ENCODE measurements at regions not wholly inside any gene's neighbourhood (a gene's known extent, or its start where the extent isn't known, plus 50 kb on each side); places are given as distances from the start of the nearest gene placed in this dataset.
"Not testable (repeated sequence)": the region's sequence is repeated elsewhere in the genome, so short reads cannot be mapped to it uniquely, and the experiment has no call there.

GRCh38 chr2:236825989-236826510, 256.4 kb downstream of the ACKR3 start:
- DNase-seq (ENCODE audit: low read depth in 2 of 2), result no peak

GRCh38 chr2:236826606-236827156, 257.1 kb downstream of the ACKR3 start:
- no peak for DNase-seq (ENCODE audit: low read depth in 2 of 2)

- no peak for DNase-seq (ENCODE audit: low read depth in 2 of 2)
Observed at GRCh38 chr2:236827997-236828396, 257.7 kb upstream of the COPS8 start.

DNA sequence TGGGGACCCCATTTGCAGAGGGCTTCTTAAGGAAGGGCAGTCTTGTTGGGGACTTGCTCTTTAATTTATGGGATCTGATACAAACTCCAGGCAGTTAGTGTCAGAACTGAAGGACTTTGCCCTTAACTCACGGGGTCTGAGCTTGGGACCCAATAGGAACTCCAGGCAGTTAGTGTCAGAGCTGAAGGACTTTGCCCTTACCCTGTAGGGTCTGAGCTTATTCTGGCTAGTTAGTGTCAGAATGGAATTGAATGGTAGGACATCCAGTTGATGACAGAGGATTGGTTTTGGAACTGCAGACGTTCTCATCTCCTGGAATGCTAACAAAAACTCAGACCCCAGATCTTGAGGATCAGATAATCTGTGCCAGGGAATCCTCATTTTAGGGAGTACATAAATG, 256.9 kb upstream of the COPS8 start:
- no peak for DNase-seq (ENCODE audit: low read depth in 2 of 2)

GRCh38 chr2:236830926-236831325, 254.8 kb upstream of the COPS8 start:
- no peak for DNase-seq (ENCODE audit: low read depth in 2 of 2)

- DNase-seq (ENCODE audit: low read depth in 2 of 2), result no peak
Observed at GRCh38 chr2:236831698-236832097, 254.0 kb upstream of the COPS8 start.

DNA sequence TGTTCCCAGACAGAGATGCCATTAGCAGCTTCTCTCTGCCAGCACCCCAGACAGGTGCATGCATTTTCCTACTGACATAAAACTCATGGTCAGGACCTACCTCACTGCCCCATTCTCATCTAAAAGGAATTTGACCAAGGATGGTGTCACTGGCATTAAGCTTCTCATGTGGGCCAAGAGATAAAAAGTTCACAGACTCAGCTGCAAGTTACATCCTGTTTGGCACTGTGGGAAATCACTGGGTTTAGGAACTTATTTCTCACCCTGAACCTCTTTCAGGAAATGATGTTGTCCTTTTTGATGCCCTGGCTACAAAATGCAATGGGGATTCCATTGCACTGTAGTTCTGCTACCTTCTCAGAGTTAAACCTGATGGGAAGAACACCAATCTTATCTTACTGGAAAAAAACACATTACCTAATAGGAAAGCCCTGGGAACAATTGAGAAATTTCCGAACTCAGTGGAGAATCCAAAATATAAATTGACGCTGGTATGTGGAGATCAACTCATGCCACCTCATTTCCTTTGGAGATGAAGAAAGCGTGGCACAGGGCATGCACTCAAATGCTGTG, 252.1 kb upstream of the COPS8 start:
- DNase-seq (ENCODE audit: low read depth in 2 of 2), result no peak

- no peak for DNase-seq (ENCODE audit: low read depth in 2 of 2)
Observed at GRCh38 chr2:236834284-236834683, 251.4 kb upstream of the COPS8 start.

DNA sequence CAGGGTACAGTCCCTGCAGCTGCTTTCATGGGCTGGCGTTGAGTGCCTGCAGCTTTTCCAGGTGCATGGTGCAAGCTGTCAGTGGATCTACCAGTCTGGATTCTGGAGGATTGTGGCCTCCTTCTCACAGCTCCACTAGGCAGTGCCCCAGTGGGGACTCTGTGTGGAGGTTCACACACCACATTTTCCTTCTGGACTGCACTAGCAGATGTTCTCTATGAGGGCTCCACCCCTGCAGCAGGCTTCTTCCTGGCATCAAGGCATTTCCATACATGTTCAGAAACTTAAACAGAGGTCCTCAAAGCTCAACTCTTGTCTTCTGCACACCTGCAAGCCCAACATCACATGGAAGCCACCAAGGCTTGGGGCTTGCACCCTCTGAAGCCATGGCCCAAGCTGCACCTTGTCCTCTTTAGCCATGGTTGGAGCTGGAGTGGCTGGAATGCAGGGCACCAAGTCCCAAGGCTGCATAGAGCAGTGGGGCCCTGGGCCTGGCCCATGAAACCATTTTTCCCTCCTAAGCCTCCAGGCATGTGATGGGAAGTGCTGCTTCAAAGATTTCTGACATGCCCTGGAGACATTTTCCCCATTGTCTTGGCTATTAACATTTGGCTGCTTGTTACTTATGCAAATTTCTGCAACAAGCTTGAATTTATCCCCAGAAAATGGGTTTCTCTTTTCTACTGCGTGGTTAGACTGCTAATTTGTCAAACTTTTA, 250.2 kb upstream of the COPS8 start:
- no peak for DNase-seq (ENCODE audit: low read depth in 2 of 2)

- not testable (repeated sequence) for DNase-seq (ENCODE audit: low read depth in 2 of 2)
Observed at GRCh38 chr2:236836028-236836427, 249.7 kb upstream of the COPS8 start.

GRCh38 chr2:236840215-236840614, 245.5 kb upstream of the COPS8 start:
- no peak for DNase-seq (ENCODE audit: low read depth in 2 of 2)

GRCh38 chr2:236840857-236841256, 244.8 kb upstream of the COPS8 start:
- DNase-seq (ENCODE audit: low read depth in 2 of 2), result no peak

DNA sequence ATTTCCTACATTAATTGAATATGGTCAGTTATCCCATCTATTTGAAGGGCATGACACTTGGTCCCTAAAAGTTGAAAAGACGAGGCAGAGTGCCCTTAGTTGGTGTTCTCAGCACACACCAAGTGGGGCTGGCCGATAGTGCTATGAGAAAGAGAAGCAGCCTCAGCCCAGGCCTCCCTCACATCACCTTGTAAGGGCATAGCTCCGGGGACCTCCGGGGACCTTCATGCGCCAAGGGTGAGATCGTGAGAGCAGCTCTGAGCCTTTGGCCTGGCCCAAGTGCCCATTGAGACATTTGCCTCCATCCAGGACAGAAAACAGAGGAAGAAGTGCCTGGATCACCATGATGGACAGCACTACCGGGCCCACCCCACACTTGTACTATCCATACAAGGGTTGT, 244.3 kb upstream of the COPS8 start:
- no peak for DNase-seq (ENCODE audit: low read depth in 2 of 2)

DNA sequence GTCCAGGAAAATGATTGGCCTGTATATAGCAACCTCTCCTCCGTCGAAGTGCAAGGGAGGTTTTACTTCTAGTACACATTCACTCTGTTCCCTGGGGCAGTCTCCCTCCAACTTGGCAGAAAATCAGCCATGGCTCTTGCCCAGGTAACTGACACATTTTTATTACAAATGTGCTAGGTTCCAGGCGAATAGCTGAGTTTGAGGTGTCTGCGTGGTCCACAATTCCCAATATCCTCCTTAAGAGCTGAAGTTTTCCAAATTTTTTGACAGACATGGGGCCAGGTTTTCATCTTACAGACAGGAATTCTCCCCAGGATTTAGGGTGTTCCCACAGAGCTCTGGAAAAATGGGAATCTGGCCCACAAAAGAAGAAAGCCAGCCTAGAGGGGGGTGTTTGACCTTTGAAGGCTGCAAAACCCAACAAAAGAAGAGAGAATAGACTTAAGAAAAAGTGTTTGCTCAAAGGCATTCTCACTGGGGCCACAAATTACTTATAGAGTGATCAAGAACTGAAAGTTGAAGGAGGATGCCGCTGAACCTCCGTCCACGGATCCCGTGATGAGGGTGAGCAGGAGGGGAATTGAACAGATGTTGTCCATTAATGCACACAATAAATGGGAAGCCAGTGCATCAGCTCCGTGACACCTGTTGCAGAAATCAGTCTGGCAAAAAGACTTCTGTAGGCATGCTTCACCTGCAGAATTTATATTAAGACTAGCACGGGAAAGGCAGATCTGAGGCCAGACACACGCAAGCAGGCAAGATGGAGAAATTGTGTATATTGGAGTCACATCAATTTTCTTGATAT, 242.3 kb upstream of the COPS8 start:
- DNase-seq (ENCODE audit: low read depth in 2 of 2), result no peak

- no peak for DNase-seq (ENCODE audit: low read depth in 2 of 2)
Observed at GRCh38 chr2:236844711-236845110, 241.0 kb upstream of the COPS8 start.

DNA sequence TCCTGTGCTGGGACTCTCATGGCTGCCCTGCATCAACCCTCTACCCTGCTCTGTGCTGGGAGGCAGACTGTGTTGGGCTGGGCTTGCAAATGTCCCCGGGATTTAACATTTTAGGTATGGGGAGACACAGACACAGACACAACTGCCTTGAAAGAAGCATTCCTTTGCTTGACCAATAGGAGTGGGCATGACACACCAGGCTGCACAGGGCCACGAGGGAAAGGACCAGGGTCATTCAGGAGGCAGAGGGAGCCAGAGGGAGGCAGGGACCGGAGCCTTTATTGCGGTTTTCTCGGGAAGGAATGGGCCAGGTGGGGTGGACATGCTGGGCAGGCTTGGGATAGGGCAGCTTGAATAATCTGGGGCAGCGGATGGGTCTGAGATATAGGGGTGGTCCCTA, 238.7 kb upstream of the COPS8 start:
- DNase-seq (ENCODE audit: low read depth in 2 of 2), result no peak

- no peak for DNase-seq (ENCODE audit: low read depth in 2 of 2)
Observed at GRCh38 chr2:236847538-236848263, 238.0 kb upstream of the COPS8 start.

GRCh38 chr2:236848501-236848900, 237.2 kb upstream of the COPS8 start:
- no peak for DNase-seq (ENCODE audit: low read depth in 2 of 2)

DNA sequence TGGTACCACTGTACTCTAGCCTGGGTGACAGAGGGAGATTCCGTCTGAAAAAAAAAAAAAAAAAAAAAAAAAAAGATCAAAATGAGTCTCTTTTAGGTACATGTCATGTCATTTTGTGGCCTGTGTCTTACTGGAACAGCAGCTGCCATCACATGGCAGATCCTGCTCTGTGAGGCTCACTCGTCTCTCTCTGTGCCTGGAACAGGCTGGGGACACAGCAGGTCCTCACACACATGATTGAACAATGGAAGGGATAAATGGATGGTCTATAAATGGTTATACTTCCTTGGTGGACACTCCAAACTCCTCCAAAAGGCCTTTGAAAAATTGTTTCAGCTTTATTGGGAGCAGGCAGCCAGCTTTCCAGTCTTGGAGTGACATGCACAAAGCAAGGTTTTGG, 236.2 kb upstream of the COPS8 start:
- DNase-seq (ENCODE audit: low read depth in 2 of 2), result no peak

DNA sequence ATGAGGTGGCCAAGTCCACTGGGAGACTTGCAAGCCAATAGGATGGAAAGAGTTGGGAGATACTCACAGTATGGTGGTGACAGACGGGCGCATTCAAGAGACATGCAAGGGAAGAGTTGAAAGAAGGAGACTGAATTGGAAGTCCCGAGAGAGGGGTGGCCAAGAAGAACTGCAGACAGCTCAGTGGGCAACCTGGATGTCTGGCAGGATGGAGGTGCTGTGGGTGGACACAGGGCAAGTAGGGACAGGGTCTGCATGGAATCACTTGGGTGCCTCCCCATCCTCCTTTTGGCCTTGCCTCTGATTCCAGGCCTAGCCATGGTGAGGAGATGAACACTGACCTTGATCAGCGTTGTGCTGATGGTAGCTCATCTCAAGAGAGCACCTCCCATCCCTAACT, 235.7 kb upstream of the COPS8 start:
- no peak for DNase-seq (ENCODE audit: low read depth in 2 of 2)

- DNase-seq (ENCODE audit: low read depth in 2 of 2), result no peak
Observed at GRCh38 chr2:236851187-236851586, 234.5 kb upstream of the COPS8 start.

Measured in stimulated activated CD8-positive, alpha-beta memory T cell treated with anti-CD3 and anti-CD28 coated beads, Interleukin-2, amount 100 ng/mL, for 48 hours (primary cell).